Neural cell (in vitro differentiated cells): ENCODE measurements at regions not wholly inside any gene's neighbourhood (a gene's known extent, or its start where the extent isn't known, plus 50 kb on each side); places are given as distances from the start of the nearest gene placed in this dataset.

Experiments used
- H2AFZ ChIP-seq: fragments of 200-600, 300-800 bp; sonication (generic), shearing (Covaris generic); 2 replicates; pipeline ENCODE4 v1.6.0; 2014; ENCODE audit warnings: low read depth, mild to moderate bottlenecking, antibody characterized with exemption, low read length, moderate library complexity
- H3F3A ChIP-seq: fragments of 200-600 bp; shearing (Covaris generic); 2 replicates; pipeline ENCODE4 v1.6.1; 2016; ENCODE audit warnings: mild to moderate bottlenecking, moderate library complexity, mixed read lengths, antibody characterized with exemption, low read length; ENCODE audit not compliant: insufficient read depth, poor library complexity, severe bottlenecking
- H3K27ac ChIP-seq: fragments of 200-600, 300-800 bp; sonication (generic), shearing (Covaris generic); 2 replicates; pipeline ENCODE4 v1.5.1; 2014; ENCODE audit warnings: mild to moderate bottlenecking, low read length, moderate library complexity
- H3K27me3 ChIP-seq: fragments of 300-800, 200-600 bp; sonication (generic), shearing (Covaris generic); 2 replicates; pipeline ENCODE4 v1.6.0; 2014; ENCODE audit warnings: mild to moderate bottlenecking, low read depth, low read length, moderate library complexity; ENCODE audit not compliant: insufficient read depth
- H3K36me3 ChIP-seq: fragments of 300-800, 200-600 bp; sonication (generic), shearing (Covaris generic); 2 replicates; pipeline ENCODE4 v1.5.1; 2014; ENCODE audit warnings: mild to moderate bottlenecking, antibody characterized with exemption, low read length, moderate library complexity; ENCODE audit not compliant: insufficient read depth
- H3K4me2 ChIP-seq: fragments of 300-800, 200-600 bp; sonication (generic), shearing (Covaris generic); 2 replicates; pipeline ENCODE4 v1.6.0; 2014; ENCODE audit warnings: mild to moderate bottlenecking, low read length
- H3K4me3 ChIP-seq: fragments of 300-800, 200-600 bp; sonication (generic), shearing (Covaris generic); 2 replicates; pipeline ENCODE4 v1.5.1; 2014; ENCODE audit warnings: mild to moderate bottlenecking, low read length, moderate library complexity
- H3K79me2 ChIP-seq: fragments of 200-600 bp; shearing (Covaris generic); replicated peaks from 2 replicates; pipeline ENCODE4 v1.6.0; 2014; ENCODE audit warnings: mild to moderate bottlenecking, low read length, moderate library complexity; ENCODE audit not compliant: insufficient read depth
- H3K9ac ChIP-seq: fragments of 300-800, 200-600 bp; sonication (generic), shearing (Covaris generic); 2 replicates; pipeline ENCODE4 v1.6.1; 2016; ENCODE audit warnings: mild to moderate bottlenecking, low read length, mixed read lengths
- H3K9me2 ChIP-seq: fragments of 200-600 bp; shearing (Covaris generic); 2 replicates; pipeline ENCODE4 v1.6.1; 2016; ENCODE audit warnings: mild to moderate bottlenecking, low read length, mixed read lengths; ENCODE audit not compliant: insufficient read depth
- H3K9me3 ChIP-seq: fragments of 200-600, 300-800 bp; sonication (generic), shearing (Covaris generic); 2 replicates; pipeline ENCODE4 v1.6.1; 2016; ENCODE audit warnings: mild to moderate bottlenecking, mixed run types, low read length, moderate library complexity, mixed read lengths
- H4K20me1 ChIP-seq: fragments of 200-600 bp; shearing (Covaris generic); 2 replicates; pipeline ENCODE4 v1.6.1; 2016; ENCODE audit warnings: mild to moderate bottlenecking, mixed run types; ENCODE audit not compliant: insufficient read depth
- EP300 ChIP-seq: fragments of 450-650 bp; conservative IDR thresholded peaks from 2 replicates; pipeline ENCODE4 v1.6.1; 2014; ENCODE audit warnings: antibody characterized with exemption, mild to moderate bottlenecking, moderate library complexity; ENCODE audit not compliant: poor library complexity, severe bottlenecking
- EZH2 ChIP-seq: fragments of 200-600, 300-800 bp; shearing (Covaris generic), sonication (generic); IDR thresholded peaks from 2 replicates; pipeline ENCODE4 v1.6.1; 2014; ENCODE audit warnings: antibody characterized with exemption, low read length, borderline replicate concordance, mild to moderate bottlenecking; ENCODE audit not compliant: insufficient read depth, poor library complexity, severe bottlenecking
- MXI1 ChIP-seq: fragments of 450-650 bp; conservative IDR thresholded peaks from 2 replicates; pipeline ENCODE4 v1.6.1; 2014; ENCODE audit warnings: antibody characterized with exemption, mild to moderate bottlenecking; ENCODE audit not compliant: poor library complexity, severe bottlenecking
- POLR2AphosphoS5 ChIP-seq: IDR thresholded peaks from 2 replicates; pipeline ENCODE4 v1.6.1; 2012
- RAD21 ChIP-seq: fragments of 450-650 bp; conservative IDR thresholded peaks from 2 replicates; pipeline ENCODE4 v1.6.1; 2014; ENCODE audit warnings: antibody characterized with exemption, mild to moderate bottlenecking, moderate library complexity
- SMC3 ChIP-seq: fragments of 450-650 bp; conservative IDR thresholded peaks from 2 replicates; pipeline ENCODE4 v1.6.1; 2014; ENCODE audit warnings: antibody characterized with exemption, mild to moderate bottlenecking, moderate library complexity; ENCODE audit not compliant: poor library complexity
- TAF1 ChIP-seq: IDR thresholded peaks from 2 replicates; pipeline ENCODE4 v1.6.1; 2012; ENCODE audit warnings: low read depth
- TF ChIP-seq, protein P1 (sequence below): IDR thresholded peaks from 2 replicates; pipeline ENCODE4 v1.6.1; 2012; ENCODE audit warnings: borderline replicate concordance
- TF ChIP-seq, protein P2 (sequence below): fragments of 450-650 bp; IDR thresholded peaks from 2 replicates; pipeline ENCODE4 v1.5.1; 2014; ENCODE audit warnings: antibody characterized with exemption, mild to moderate bottlenecking, moderate library complexity; ENCODE audit not compliant: poor library complexity, severe bottlenecking

DNA sequence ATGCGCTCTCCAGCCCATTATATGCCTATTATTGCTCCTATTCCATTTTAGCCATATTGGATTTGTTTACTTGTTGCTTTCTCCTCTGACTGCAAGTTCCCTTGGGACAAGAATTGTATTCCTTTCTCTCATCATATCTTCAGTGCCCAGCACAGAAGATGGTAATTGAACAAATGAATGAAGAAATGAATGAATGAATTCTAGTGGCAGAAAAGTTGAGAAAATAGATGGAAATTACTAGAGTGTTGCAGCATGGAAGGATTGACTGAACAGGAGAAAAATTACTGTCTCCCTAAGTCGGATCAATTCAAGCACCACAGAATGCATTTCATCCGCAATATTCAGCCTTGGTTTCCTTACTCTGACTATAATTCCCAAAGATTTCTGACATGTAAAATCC is 1243.2 kb downstream of the SORCS1 start:
- Histone ChIP-seq H3K4me3 (no peak overlapping the region), H3K4me2 (no peak overlapping the region), H3K27ac (peak overlapping the region; percentile 75), H3K9me2 (no peaks in the 10 kb centered on the region), H3K9me3 (no peaks in the 10 kb centered on the region), H3F3A (peaks cover 11% of the 10 kb centered on the region), H3K36me3 (no peaks in the 10 kb centered on the region), H3K79me2 (no peaks in the 10 kb centered on the region), H3K9ac (no peak overlapping the region), H2AFZ (no peak overlapping the region), H3K27me3 (no peaks in the 10 kb centered on the region), H4K20me1 (no peaks in the 10 kb centered on the region)
- no peak for TF ChIP-seq SMC3
- TF ChIP-seq TAF1, result no peak
- TF ChIP-seq, protein P1, sequence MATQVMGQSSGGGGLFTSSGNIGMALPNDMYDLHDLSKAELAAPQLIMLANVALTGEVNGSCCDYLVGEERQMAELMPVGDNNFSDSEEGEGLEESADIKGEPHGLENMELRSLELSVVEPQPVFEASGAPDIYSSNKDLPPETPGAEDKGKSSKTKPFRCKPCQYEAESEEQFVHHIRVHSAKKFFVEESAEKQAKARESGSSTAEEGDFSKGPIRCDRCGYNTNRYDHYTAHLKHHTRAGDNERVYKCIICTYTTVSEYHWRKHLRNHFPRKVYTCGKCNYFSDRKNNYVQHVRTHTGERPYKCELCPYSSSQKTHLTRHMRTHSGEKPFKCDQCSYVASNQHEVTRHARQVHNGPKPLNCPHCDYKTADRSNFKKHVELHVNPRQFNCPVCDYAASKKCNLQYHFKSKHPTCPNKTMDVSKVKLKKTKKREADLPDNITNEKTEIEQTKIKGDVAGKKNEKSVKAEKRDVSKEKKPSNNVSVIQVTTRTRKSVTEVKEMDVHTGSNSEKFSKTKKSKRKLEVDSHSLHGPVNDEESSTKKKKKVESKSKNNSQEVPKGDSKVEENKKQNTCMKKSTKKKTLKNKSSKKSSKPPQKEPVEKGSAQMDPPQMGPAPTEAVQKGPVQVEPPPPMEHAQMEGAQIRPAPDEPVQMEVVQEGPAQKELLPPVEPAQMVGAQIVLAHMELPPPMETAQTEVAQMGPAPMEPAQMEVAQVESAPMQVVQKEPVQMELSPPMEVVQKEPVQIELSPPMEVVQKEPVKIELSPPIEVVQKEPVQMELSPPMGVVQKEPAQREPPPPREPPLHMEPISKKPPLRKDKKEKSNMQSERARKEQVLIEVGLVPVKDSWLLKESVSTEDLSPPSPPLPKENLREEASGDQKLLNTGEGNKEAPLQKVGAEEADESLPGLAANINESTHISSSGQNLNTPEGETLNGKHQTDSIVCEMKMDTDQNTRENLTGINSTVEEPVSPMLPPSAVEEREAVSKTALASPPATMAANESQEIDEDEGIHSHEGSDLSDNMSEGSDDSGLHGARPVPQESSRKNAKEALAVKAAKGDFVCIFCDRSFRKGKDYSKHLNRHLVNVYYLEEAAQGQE, result no peak
- no peak for TF ChIP-seq EP300
- no peak for TF ChIP-seq RAD21
- TF ChIP-seq, protein P2, sequence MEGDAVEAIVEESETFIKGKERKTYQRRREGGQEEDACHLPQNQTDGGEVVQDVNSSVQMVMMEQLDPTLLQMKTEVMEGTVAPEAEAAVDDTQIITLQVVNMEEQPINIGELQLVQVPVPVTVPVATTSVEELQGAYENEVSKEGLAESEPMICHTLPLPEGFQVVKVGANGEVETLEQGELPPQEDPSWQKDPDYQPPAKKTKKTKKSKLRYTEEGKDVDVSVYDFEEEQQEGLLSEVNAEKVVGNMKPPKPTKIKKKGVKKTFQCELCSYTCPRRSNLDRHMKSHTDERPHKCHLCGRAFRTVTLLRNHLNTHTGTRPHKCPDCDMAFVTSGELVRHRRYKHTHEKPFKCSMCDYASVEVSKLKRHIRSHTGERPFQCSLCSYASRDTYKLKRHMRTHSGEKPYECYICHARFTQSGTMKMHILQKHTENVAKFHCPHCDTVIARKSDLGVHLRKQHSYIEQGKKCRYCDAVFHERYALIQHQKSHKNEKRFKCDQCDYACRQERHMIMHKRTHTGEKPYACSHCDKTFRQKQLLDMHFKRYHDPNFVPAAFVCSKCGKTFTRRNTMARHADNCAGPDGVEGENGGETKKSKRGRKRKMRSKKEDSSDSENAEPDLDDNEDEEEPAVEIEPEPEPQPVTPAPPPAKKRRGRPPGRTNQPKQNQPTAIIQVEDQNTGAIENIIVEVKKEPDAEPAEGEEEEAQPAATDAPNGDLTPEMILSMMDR, result no peak
- TF ChIP-seq POLR2AphosphoS5, result no peak
- TF ChIP-seq MXI1, result no peak
- no peak for TF ChIP-seq EZH2

DNA sequence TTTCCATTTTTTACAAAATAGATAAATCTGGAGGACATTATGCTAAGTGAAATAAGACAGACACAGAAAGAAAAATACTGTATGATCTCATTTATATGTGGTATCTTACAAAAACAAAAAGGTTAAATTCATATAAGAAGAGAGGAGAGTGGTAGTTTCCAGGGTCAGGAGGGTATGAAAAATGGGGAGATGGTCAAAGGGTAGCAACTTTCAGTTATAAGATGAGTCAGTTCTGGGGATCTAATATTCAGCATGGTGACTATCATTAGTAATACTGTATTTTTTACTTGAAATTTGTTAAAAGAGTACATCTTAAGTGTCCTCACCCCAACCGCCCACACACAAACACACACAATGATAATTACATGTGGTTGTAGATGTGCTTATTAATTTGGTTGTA is 1250.1 kb downstream of the SORCS1 start:
- Histone ChIP-seq H3K27ac (no peak overlapping the region), H3K4me3 (no peak overlapping the region), H3K9ac (no peak overlapping the region), H3K79me2 (no peaks in the 10 kb centered on the region), H3F3A (peaks cover 11% of the 10 kb centered on the region), H3K36me3 (no peaks in the 10 kb centered on the region), H3K27me3 (no peaks in the 10 kb centered on the region), H2AFZ (no peak overlapping the region), H3K9me3 (no peaks in the 10 kb centered on the region), H3K4me2 (no peak overlapping the region), H4K20me1 (no peaks in the 10 kb centered on the region), H3K9me2 (no peaks in the 10 kb centered on the region)
- no peak for TF ChIP-seq MXI1

DNA sequence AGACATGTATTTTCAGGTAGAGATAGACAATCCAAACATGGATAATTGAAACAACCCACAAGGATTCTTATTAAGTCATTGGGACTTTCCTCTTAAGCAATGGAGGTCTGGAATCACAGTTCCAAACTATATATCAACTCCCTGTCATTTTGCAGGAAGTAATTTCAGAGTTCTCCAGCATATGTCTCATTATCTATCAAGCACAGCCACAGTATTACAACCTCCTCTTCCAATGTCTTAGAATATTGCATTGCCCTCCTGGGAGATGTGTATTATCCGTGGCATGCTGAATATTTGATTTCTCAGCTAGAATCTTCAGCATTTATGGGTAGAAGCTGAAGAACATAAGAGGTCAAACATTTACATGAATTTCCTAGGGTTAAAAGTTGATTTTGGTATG is 1255.8 kb downstream of the SORCS1 start:
- Histone ChIP-seq H3K9me3 (no peaks in the 10 kb centered on the region), H3K36me3 (no peaks in the 10 kb centered on the region), H3K4me3 (no peak overlapping the region), H4K20me1 (no peaks in the 10 kb centered on the region), H3K9me2 (no peaks in the 10 kb centered on the region), H2AFZ (no peak overlapping the region), H3F3A (no peaks in the 10 kb centered on the region), H3K27me3 (no peaks in the 10 kb centered on the region), H3K9ac (no peak overlapping the region), H3K4me2 (peak overlapping the region; percentile 8), H3K27ac (no peak overlapping the region), H3K79me2 (no peaks in the 10 kb centered on the region)
- TF ChIP-seq SMC3 (no peak), EZH2 (no peak), POLR2AphosphoS5 (no peak), EP300 (no peak), RAD21 (no peak), MXI1 (no peak)
- TF ChIP-seq, protein P1, result no peak
